HCT116 (cell line): ENCODE measurements at regions not wholly inside any gene's neighbourhood (a gene's known extent, or its start where the extent isn't known, plus 50 kb on each side); places are given as distances from the start of the nearest gene placed in this dataset.

ENCODE experiments used
- CEBPB ChIP-seq: IDR thresholded peaks from 2 replicates; pipeline ENCODE4 v1.6.1; 2012; ENCODE audit warnings: low read depth
- EZH2 ChIP-seq: fragments of 200-600 bp; sonication (generic); IDR thresholded peaks from 2 replicates; pipeline ENCODE4 v1.6.1; 2017; ENCODE audit warnings: antibody characterized with exemption, mixed run types
- EZH2phosphoT487 ChIP-seq: fragments of 200-600 bp; IDR thresholded peaks from 2 replicates; pipeline ENCODE4 v1.6.1; 2018; ENCODE audit warnings: antibody characterized with exemption, borderline replicate concordance
- JUND ChIP-seq: IDR thresholded peaks from 2 replicates; pipeline ENCODE4 v1.6.1; 2012
- POLR2A ChIP-seq: IDR thresholded peaks from 2 replicates; pipeline ENCODE4 v1.7.0; 2011; ENCODE audit warnings: borderline replicate concordance; ENCODE audit not compliant: insufficient read depth, insufficient read length; ENCODE audit errors: extremely low read depth
- RAD21 ChIP-seq: IDR thresholded peaks from 2 replicates; pipeline ENCODE4 v1.6.1; 2012; ENCODE audit warnings: low read depth, mild to moderate bottlenecking
- TCF7L2 ChIP-seq: IDR thresholded peaks from 2 replicates; pipeline ENCODE4 v1.7.0; 2011; ENCODE audit warnings: borderline replicate concordance, inconsistent platforms; ENCODE audit not compliant: insufficient read depth, insufficient read length; ENCODE audit errors: extremely low read depth
- ZNF274 ChIP-seq: fragments of 200-500 bp; sonication (Bioruptor generic); IDR thresholded peaks from 2 replicates; pipeline ENCODE4 v1.6.1; 2014; ENCODE audit warnings: mild to moderate bottlenecking, low read depth, low read length, inconsistent platforms
- TF ChIP-seq, protein P1 (sequence below), 3 experiments: fragments of 200-600 bp in 1 of 3; sonication (generic) in 1 of 3; IDR thresholded peaks in 2 of 3; conservative IDR thresholded peaks in 1 of 3; 2 replicates each; pipeline ENCODE4 v1.5.1; 2012 to 2017; ENCODE audit warnings: low read depth in 2 of 3, low read length in 2 of 3, antibody characterized with exemption in 1 of 3, borderline replicate concordance in 1 of 3, control low read depth in 1 of 3, mild to moderate bottlenecking in 1 of 3, mixed read lengths in 1 of 3, mixed run types in 1 of 3, moderate library complexity in 1 of 3; ENCODE audit not compliant: insufficient read depth in 1 of 3

- TF ChIP-seq, protein P1, sequence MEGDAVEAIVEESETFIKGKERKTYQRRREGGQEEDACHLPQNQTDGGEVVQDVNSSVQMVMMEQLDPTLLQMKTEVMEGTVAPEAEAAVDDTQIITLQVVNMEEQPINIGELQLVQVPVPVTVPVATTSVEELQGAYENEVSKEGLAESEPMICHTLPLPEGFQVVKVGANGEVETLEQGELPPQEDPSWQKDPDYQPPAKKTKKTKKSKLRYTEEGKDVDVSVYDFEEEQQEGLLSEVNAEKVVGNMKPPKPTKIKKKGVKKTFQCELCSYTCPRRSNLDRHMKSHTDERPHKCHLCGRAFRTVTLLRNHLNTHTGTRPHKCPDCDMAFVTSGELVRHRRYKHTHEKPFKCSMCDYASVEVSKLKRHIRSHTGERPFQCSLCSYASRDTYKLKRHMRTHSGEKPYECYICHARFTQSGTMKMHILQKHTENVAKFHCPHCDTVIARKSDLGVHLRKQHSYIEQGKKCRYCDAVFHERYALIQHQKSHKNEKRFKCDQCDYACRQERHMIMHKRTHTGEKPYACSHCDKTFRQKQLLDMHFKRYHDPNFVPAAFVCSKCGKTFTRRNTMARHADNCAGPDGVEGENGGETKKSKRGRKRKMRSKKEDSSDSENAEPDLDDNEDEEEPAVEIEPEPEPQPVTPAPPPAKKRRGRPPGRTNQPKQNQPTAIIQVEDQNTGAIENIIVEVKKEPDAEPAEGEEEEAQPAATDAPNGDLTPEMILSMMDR (IDR thresholded peaks at IDR 0.05 in 2 of 3, conservative IDR thresholded peaks at IDR 0.05 in 1 of 3; ENCODE audit: borderline replicate concordance in 1 of 3, insufficient read depth in 1 of 3, low read depth in 2 of 3, low read length in 2 of 3) = no peak
- TF ChIP-seq JUND = no peak
- no peak for TF ChIP-seq ZNF274
- no peak for TF ChIP-seq EZH2phosphoT487
- no peak for TF ChIP-seq RAD21
- no peak for TF ChIP-seq EZH2
- no peak for TF ChIP-seq CEBPB
- TF ChIP-seq POLR2A = no peak
- no peak for TF ChIP-seq TCF7L2
These were observed 310.5 kb upstream of the KIF2A start for GRCh38 chr5:61995486-61995885.
